ENCODE measurements at regions not wholly inside any gene's neighbourhood (a gene's known extent, or its start where the extent isn't known, plus 50 kb on each side); places are given as distances from the start of the nearest gene placed in this dataset.
A peak's percentile ranks its signal among the peaks of the same experiment; 100 is the strongest.
"Not testable (repeated sequence)": the region's sequence is repeated elsewhere in the genome, so short reads cannot be mapped to it uniquely, and the experiment has no call there.

- Mint-ChIP-seq H3K4me1 (ENCODE audit: low read depth) (no peaks in the 10 kb centered on the region), H3K27me3 (ENCODE audit: insufficient read depth) (peaks cover 10% of the 10 kb centered on the region), H3K4me3 (no peak overlapping the region), H3K27ac (no peak overlapping the region), H3K36me3 (ENCODE audit: low read depth) (no peaks in the 10 kb centered on the region), H3K9me3 (no peaks in the 10 kb centered on the region)
- no peak for DNase-seq
- TF ChIP-seq CTCF (IDR thresholded peaks at IDR 0.05), result no peak
Observed at GRCh38 chr17:83171661-83172060, 92.3 kb downstream of the METRNL start.

- not testable (repeated sequence) for H3K27me3 Mint-ChIP-seq (ENCODE audit: insufficient read depth)
Observed at GRCh38 chr17:83172099-83172498, 92.7 kb downstream of the METRNL start.

GRCh38 chr17:83172646-83173045 lies 93.2 kb downstream of the METRNL start:
- not testable (repeated sequence) for DNase-seq; H3K27ac Mint-ChIP-seq; H3K27me3 Mint-ChIP-seq (ENCODE audit: insufficient read depth); H3K9me3 Mint-ChIP-seq; H3K4me3 Mint-ChIP-seq; H3K36me3 Mint-ChIP-seq (ENCODE audit: low read depth); H3K4me1 Mint-ChIP-seq (ENCODE audit: low read depth)

More at GRCh38 chr17:83172099-83172498, 92.7 kb downstream of the METRNL start:
- not testable (repeated sequence) for H3K36me3 Mint-ChIP-seq (ENCODE audit: low read depth); H3K27ac Mint-ChIP-seq; H3K4me3 Mint-ChIP-seq; H3K4me1 Mint-ChIP-seq (ENCODE audit: low read depth); H3K9me3 Mint-ChIP-seq; DNase-seq

GRCh38 chr17:83173180-83173913 lies 93.9 kb downstream of the METRNL start:
- H3K27ac Mint-ChIP-seq; DNase-seq; H3K36me3 Mint-ChIP-seq (ENCODE audit: low read depth); H3K9me3 Mint-ChIP-seq; H3K4me1 Mint-ChIP-seq (ENCODE audit: low read depth); H3K27me3 Mint-ChIP-seq (ENCODE audit: insufficient read depth); H3K4me3 Mint-ChIP-seq: not testable (repeated sequence)

- no peak for TF ChIP-seq CTCF (IDR thresholded peaks at IDR 0.05)
- Mint-ChIP-seq H3K27me3 (ENCODE audit: insufficient read depth) (peaks cover 7% of the 10 kb centered on the region), H3K27ac (no peak overlapping the region), H3K9me3 (no peaks in the 10 kb centered on the region), H3K4me1 (ENCODE audit: low read depth) (no peaks in the 10 kb centered on the region), H3K4me3 (no peak overlapping the region), H3K36me3 (ENCODE audit: low read depth) (no peaks in the 10 kb centered on the region)
- no peak for DNase-seq
Observed at GRCh38 chr17:83173914-83174361, 94.5 kb downstream of the METRNL start.

- H3K27me3 Mint-ChIP-seq (ENCODE audit: insufficient read depth), result peaks cover 7% of the 10 kb centered on the region
- no peaks in the 10 kb centered on the region for H3K36me3 Mint-ChIP-seq (ENCODE audit: low read depth)
- no peak for DNase-seq
- no peak overlapping the region for H3K4me3 Mint-ChIP-seq
- no peaks in the 10 kb centered on the region for H3K4me1 Mint-ChIP-seq (ENCODE audit: low read depth)
- no peaks in the 10 kb centered on the region for H3K9me3 Mint-ChIP-seq
- peak; percentile 37 for TF ChIP-seq CTCF (IDR thresholded peaks at IDR 0.05)
- H3K27ac Mint-ChIP-seq, result no peak overlapping the region
Observed at GRCh38 chr17:83174362-83175118, 95.1 kb downstream of the METRNL start.

- H3K4me1 Mint-ChIP-seq (ENCODE audit: low read depth), result no peaks in the 10 kb centered on the region
- no peaks in the 10 kb centered on the region for H3K9me3 Mint-ChIP-seq
- TF ChIP-seq CTCF (IDR thresholded peaks at IDR 0.05), result 0 out of 2 replicates have a peak, but pooled peaks have one; percentile 0
- H3K4me3 Mint-ChIP-seq, result no peak overlapping the region
- no peak for DNase-seq
- no peak overlapping the region for H3K27ac Mint-ChIP-seq
- no peaks in the 10 kb centered on the region for H3K36me3 Mint-ChIP-seq (ENCODE audit: low read depth)
- H3K27me3 Mint-ChIP-seq (ENCODE audit: insufficient read depth), result peaks cover 2% of the 10 kb centered on the region
Observed at GRCh38 chr17:83175119-83175821, 95.9 kb downstream of the METRNL start.

All from HFFc6 (cell line).